ENCODE measurements at regions not wholly inside any gene's neighbourhood (a gene's known extent, or its start where the extent isn't known, plus 50 kb on each side); places are given as distances from the start of the nearest gene placed in this dataset.

DNA sequence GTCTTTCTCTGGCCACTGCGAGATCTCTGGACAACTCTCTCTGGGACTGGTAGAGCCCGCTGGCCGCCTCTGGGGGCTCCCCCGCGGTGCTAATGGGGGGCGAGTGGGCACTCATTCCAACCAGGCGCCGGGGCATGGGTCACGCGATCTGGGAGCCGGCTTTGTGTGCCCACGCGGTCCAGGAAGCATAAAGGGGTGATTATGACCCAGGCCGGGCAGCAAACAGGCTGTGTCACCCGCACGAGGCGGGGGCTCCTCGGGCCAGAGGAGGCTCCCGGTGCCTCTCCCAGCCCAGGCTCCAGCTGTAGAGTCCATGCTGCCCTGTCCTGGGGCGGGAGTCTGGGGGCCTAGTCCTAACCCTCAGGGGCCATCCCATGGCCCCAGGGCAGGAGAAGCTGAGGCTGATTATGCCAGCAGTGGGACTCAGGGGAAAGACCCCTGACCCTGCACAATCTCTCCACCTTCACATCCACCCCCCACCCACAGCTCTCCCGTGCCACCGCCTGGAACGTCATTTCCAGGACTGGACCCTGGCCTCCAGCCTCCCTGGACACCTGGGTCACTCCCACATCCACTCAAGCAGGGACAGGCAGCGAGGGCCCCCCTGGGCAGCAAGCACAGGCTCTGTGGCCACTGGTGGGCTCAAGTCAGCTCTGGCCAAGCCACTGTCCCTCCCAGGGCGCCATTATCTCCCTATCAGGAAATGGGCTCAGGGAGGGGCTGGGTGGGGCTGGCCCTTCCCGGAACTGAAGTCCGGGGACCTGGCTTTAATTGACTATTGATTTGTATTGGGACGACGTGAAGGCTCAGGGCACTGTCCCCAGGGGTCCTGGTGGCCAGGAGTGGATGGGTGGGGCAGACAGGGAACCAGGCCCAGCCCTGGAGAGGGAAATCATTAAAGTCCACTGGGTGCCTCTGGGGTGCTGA, 50.0 kb downstream of the PTPRS start:
- TF ChIP-seq, protein P1, sequence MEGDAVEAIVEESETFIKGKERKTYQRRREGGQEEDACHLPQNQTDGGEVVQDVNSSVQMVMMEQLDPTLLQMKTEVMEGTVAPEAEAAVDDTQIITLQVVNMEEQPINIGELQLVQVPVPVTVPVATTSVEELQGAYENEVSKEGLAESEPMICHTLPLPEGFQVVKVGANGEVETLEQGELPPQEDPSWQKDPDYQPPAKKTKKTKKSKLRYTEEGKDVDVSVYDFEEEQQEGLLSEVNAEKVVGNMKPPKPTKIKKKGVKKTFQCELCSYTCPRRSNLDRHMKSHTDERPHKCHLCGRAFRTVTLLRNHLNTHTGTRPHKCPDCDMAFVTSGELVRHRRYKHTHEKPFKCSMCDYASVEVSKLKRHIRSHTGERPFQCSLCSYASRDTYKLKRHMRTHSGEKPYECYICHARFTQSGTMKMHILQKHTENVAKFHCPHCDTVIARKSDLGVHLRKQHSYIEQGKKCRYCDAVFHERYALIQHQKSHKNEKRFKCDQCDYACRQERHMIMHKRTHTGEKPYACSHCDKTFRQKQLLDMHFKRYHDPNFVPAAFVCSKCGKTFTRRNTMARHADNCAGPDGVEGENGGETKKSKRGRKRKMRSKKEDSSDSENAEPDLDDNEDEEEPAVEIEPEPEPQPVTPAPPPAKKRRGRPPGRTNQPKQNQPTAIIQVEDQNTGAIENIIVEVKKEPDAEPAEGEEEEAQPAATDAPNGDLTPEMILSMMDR (IDR thresholded peaks at IDR 0.05), result no peak

DNA sequence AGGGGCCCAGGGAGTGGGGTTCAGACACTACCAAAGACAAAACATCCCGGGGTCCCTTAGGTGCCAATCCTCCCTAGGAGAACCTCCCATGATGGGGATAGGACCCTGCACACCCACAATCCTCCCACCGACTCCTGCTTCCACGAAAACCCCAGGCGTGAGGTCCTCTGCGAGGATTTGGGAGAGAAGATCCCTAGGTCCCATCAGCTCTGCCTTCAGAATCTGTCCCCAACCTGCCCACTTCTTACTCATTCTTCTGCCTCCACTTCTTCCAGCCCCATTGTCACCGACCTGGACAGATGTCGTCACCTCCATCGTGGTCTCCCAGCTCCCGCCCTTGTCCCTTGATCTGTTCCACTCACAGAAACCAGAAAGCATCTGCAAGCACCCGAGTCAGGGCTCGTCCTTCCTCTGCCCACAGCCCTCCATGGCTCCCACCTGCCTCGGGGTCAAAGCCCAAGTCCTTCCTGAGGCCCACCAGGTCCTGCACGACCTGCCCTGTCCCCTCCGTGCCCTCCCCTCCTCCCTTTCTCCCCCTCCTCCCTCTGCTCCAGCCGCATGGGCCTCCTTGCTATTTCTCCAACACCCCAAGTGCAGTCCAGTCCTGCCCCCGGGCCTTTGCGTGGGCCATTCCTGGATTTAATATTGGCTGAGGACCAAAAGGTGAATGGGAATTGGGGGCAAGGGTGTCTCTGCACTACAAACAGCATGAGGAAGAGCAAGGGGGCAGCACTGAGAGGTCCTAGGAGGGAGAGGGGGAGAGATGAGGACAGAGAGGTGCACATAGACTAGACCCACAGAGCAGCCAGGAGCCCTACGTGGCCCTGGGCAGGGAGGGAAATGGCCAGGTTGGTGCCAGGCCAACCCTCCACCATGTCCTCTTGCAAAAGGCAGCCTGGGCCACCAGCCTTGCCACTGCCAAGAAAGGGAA, 51.3 kb downstream of the PTPRS start:
- TF ChIP-seq, protein P1 (IDR thresholded peaks at IDR 0.05), result no peak

- TF ChIP-seq, protein P1 (IDR thresholded peaks at IDR 0.05), result no peak
Measured at GRCh38 chr19:5288347-5288739, 52.3 kb downstream of the PTPRS start.

DNA sequence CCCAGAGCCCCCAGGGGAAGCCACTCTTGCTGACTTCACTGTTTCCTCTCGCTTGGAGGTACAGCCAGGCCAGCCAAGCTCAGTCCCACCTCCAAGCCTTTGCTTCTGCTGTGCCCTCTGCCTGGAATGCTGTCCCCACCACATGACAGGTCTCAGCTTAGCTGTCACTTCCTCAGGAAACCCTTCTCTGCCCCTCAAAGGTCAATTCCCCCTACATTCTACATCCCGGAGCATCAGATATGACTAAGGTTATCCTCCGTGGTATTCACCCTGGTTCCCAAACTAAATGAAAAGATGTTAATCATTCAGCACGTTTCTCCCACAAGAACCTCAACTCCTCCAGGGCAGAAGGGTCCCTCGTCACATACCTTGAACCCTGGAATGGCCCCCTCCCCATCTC, 53.5 kb downstream of the PTPRS start:
- TF ChIP-seq, protein P1 (IDR thresholded peaks at IDR 0.05), result no peak

- TF ChIP-seq, protein P1 (IDR thresholded peaks at IDR 0.05), result no peak
Measured at GRCh38 chr19:5286465-5287029, 54.1 kb downstream of the PTPRS start.

DNA sequence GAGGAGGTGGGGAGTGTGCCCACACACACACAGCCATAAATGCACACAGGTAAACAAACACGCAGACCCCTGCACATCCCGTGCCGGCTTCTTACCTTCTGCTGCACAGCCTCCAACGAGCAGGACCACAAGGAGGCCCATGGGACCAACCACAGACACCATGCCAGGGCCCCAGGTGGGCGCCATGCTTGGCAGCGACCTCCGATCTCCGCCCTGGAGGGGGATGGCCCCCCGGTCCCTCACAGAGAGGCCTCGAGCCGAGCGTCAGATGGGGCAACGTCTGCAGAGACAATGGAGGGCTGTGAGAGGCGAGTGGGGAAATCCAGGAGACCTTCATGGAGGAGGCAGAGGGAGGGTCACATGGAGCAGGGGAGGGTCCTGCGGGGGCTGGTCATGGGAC, 54.7 kb downstream of the PTPRS start:
- TF ChIP-seq, protein P1 (IDR thresholded peaks at IDR 0.05), result no peak

DNA sequence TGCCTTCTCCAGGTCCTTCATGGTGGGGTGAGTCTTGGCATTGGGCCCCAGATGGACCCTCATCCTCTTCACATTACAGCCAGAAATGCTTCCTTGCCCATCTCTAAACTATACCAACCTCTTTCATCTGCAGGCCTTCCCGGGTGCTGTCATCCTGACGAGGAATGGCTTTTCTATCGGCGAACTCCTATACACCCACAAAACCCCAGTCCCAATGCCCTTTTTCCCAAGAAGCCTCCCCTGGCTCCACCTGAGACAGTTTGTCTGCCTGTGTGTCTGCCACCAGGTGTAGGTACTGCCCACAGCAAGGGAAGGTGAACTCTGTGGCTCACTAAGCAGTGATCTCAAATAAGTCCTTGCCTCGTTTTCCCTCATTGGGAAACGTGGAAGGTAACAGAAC, 55.3 kb downstream of the PTPRS start:
- TF ChIP-seq, protein P1 (IDR thresholded peaks at IDR 0.05), result no peak

Measured in LNCAP (cell line).